ENCODE measurements at regions not wholly inside any gene's neighbourhood (a gene's known extent, or its start where the extent isn't known, plus 50 kb on each side); places are given as distances from the start of the nearest gene placed in this dataset.

GRCh38 chr1:72954943-72955342 is 672.6 kb upstream of the NEGR1 start:
- no peak for TF ChIP-seq POLR2AphosphoS5 (IDR thresholded peaks at IDR 0.05; ENCODE audit: low read depth, low read length)
- no peak for TF ChIP-seq POLR2A (IDR thresholded peaks at IDR 0.05; ENCODE audit: low read depth, low read length)
- no peak for TF ChIP-seq SPI1 (IDR thresholded peaks at IDR 0.05; ENCODE audit: low read depth, low read length)
- no peak for TF ChIP-seq TAF1 (IDR thresholded peaks at IDR 0.05; ENCODE audit: low read depth, low read length)
- no peak for TF ChIP-seq POU2F2 (IDR thresholded peaks at IDR 0.05; ENCODE audit: low read depth, low read length)
